ENCODE measurements at regions not wholly inside any gene's neighbourhood (a gene's known extent, or its start where the extent isn't known, plus 50 kb on each side); places are given as distances from the start of the nearest gene placed in this dataset.

- TF ChIP-seq, protein P1, sequence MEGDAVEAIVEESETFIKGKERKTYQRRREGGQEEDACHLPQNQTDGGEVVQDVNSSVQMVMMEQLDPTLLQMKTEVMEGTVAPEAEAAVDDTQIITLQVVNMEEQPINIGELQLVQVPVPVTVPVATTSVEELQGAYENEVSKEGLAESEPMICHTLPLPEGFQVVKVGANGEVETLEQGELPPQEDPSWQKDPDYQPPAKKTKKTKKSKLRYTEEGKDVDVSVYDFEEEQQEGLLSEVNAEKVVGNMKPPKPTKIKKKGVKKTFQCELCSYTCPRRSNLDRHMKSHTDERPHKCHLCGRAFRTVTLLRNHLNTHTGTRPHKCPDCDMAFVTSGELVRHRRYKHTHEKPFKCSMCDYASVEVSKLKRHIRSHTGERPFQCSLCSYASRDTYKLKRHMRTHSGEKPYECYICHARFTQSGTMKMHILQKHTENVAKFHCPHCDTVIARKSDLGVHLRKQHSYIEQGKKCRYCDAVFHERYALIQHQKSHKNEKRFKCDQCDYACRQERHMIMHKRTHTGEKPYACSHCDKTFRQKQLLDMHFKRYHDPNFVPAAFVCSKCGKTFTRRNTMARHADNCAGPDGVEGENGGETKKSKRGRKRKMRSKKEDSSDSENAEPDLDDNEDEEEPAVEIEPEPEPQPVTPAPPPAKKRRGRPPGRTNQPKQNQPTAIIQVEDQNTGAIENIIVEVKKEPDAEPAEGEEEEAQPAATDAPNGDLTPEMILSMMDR (IDR thresholded peaks at IDR 0.05) = no peak
- no peak for TF ChIP-seq RAD21 (IDR thresholded peaks at IDR 0.05; ENCODE audit: low read length)
- TF ChIP-seq MAX (IDR thresholded peaks at IDR 0.05; ENCODE audit: low read depth) = no peak
- TF ChIP-seq POLR2AphosphoS5 (IDR thresholded peaks at IDR 0.05; ENCODE audit: low read depth, low read length) = no peak
- TF ChIP-seq JUND (IDR thresholded peaks at IDR 0.05) = no peak
- no peak for TF ChIP-seq EP300 (IDR thresholded peaks at IDR 0.05; ENCODE audit: borderline replicate concordance in 1 of 2, low read depth in 1 of 2, low read length in 1 of 2)
- TF ChIP-seq RFX5 (IDR thresholded peaks at IDR 0.05; ENCODE audit: low read length) = no peak
- no peak for TF ChIP-seq ZBTB33 (IDR thresholded peaks at IDR 0.05; ENCODE audit: borderline replicate concordance, low read depth)
- no peak for TF ChIP-seq USF2 (IDR thresholded peaks at IDR 0.05; ENCODE audit: borderline replicate concordance, low read depth, low read length)
- TF ChIP-seq GATA2 (CRISPR knock-in tag; IDR thresholded peaks at IDR 0.05) = no peak
- no peak for TF ChIP-seq EZH2phosphoT487 (IDR thresholded peaks at IDR 0.05; ENCODE audit: borderline replicate concordance, low read depth)
- TF ChIP-seq, protein P2, sequence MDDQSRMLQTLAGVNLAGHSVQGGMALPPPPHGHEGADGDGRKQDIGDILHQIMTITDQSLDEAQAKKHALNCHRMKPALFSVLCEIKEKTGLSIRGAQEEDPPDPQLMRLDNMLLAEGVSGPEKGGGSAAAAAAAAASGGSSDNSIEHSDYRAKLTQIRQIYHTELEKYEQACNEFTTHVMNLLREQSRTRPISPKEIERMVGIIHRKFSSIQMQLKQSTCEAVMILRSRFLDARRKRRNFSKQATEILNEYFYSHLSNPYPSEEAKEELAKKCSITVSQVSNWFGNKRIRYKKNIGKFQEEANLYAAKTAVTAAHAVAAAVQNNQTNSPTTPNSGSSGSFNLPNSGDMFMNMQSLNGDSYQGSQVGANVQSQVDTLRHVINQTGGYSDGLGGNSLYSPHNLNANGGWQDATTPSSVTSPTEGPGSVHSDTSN (IDR thresholded peaks at IDR 0.05) = no peak
- TF ChIP-seq FOXM1 (IDR thresholded peaks at IDR 0.05; ENCODE audit: low read depth) = no peak
- TF ChIP-seq REST (IDR thresholded peaks at IDR 0.05; ENCODE audit: low read depth, low read length) = no peak
Measured at GRCh38 chr2:34234823-34235222, 635.7 kb upstream of the FAM98A start.

All from SK-N-SH (cell line).